Fibroblast of lung (primary cell): ENCODE measurements at regions not wholly inside any gene's neighbourhood (a gene's known extent, or its start where the extent isn't known, plus 50 kb on each side); places are given as distances from the start of the nearest gene placed in this dataset.

Experiments
- DNase-seq, 2 donors: peaks; one replicate each; pipeline versions ENCODE4 v3.0.0 to v3.0.0-alpha.2; 2010; ENCODE audit warnings: low read depth in 2 of 2
- H2AFZ ChIP-seq: 2 replicates; pipeline ENCODE4 v1.5.1; 2012; ENCODE audit warnings: low read length, control low read depth, inconsistent platforms
- H3K27ac ChIP-seq: 2 replicates; pipeline ENCODE4 v1.5.1; 2011; ENCODE audit warnings: low read length, control low read depth; ENCODE audit not compliant: insufficient read depth
- H3K27me3 ChIP-seq: 2 replicates; pipeline ENCODE4 v1.5.1; 2011; ENCODE audit warnings: mild to moderate bottlenecking, low read length; ENCODE audit not compliant: control insufficient read depth, insufficient read depth
- H3K36me3 ChIP-seq: 2 replicates; pipeline ENCODE4 v1.5.1; 2011; ENCODE audit warnings: low read length; ENCODE audit not compliant: control insufficient read depth, insufficient read depth
- H3K4me1 ChIP-seq: 2 replicates; pipeline ENCODE4 v1.5.1; 2011; ENCODE audit warnings: low read length; ENCODE audit not compliant: control insufficient read depth, insufficient read depth; ENCODE audit errors: extremely low read depth
- H3K4me2 ChIP-seq: 2 replicates; pipeline ENCODE4 v1.5.1; 2011; ENCODE audit warnings: low read length, control low read depth; ENCODE audit not compliant: insufficient read depth; ENCODE audit errors: extremely low read depth
- H3K4me3 ChIP-seq, 4 experiments: fragments of 200-600 bp in 1 of 4; sonication (generic) in 1 of 4; replicated peaks in 1 of 4; 2 replicates each; pipeline ENCODE4 v1.5.1; 2011 to 2016; ENCODE audit warnings: low read length in 4 of 4, low read depth in 3 of 4, mild to moderate bottlenecking in 3 of 4, control low read depth in 2 of 4, inconsistent platforms in 1 of 4, mixed read lengths in 1 of 4; ENCODE audit not compliant: insufficient read depth in 1 of 4; ENCODE audit errors: control extremely low read depth in 1 of 4
- H3K79me2 ChIP-seq: 2 replicates; pipeline ENCODE4 v1.5.1; 2012; ENCODE audit warnings: mild to moderate bottlenecking, low read length, inconsistent platforms; ENCODE audit not compliant: control insufficient read depth, insufficient read depth
- H3K9ac ChIP-seq: 2 replicates; pipeline ENCODE4 v1.5.1; 2011; ENCODE audit warnings: mild to moderate bottlenecking, low read length, control low read depth; ENCODE audit not compliant: insufficient read depth
- H3K9me3 ChIP-seq: 2 replicates; pipeline ENCODE4 v1.5.1; 2012; ENCODE audit warnings: low read depth, low read length; ENCODE audit not compliant: control insufficient read depth, insufficient read depth
- H4K20me1 ChIP-seq: 2 replicates; pipeline ENCODE4 v1.5.1; 2011; ENCODE audit warnings: low read length; ENCODE audit not compliant: control insufficient read depth, insufficient read depth; ENCODE audit errors: extremely low read depth
- CTCF ChIP-seq, 2 donors: IDR thresholded peaks in 1 of 2; conservative IDR thresholded peaks in 1 of 2; 1 replicate in 1 of 2; 2 replicates in 1 of 2; pipeline ENCODE4 v1.5.1; 2011 to 2012; ENCODE audit warnings: low read length in 2 of 2, control low read depth in 1 of 2, inconsistent platforms in 1 of 2, low read depth in 1 of 2, mild to moderate bottlenecking in 1 of 2
- EZH2 ChIP-seq: IDR thresholded peaks from 2 replicates; pipeline ENCODE4 v1.5.1; 2012; ENCODE audit warnings: low read length, control low read depth, mild to moderate bottlenecking; ENCODE audit errors: missing control alignments

- Histone ChIP-seq H3K27ac (no peak overlapping the region), H3K4me2 (no peak overlapping the region), H3K4me3 (no peak overlapping the region), H3K36me3 (no peaks in the 10 kb centered on the region), H2AFZ (no peak overlapping the region), H3K9me3 (no peaks in the 10 kb centered on the region), H3K79me2 (no peaks in the 10 kb centered on the region), H3K9ac (no peak overlapping the region), H3K4me1 (no peaks in the 10 kb centered on the region), H3K27me3 (no peaks in the 10 kb centered on the region), H4K20me1 (no peaks in the 10 kb centered on the region)
- TF ChIP-seq EZH2 (no peak), CTCF (conservative IDR thresholded peaks at IDR 0.05 in 1 of 2, IDR thresholded peaks at IDR 0.05 in 1 of 2; ENCODE audit: low read depth in 1 of 2, low read length in 2 of 2) (no peak)
- no peak for DNase-seq
These were observed 206.2 kb downstream of the CRLF2 start for GRCh38 chrX:1006156-1006730.

GRCh38 chrX:1002611-1003010 lies 209.8 kb downstream of the CRLF2 start:
- Histone ChIP-seq H2AFZ (no peak overlapping the region), H3K4me2 (no peak overlapping the region), H3K27ac (no peak overlapping the region), H3K4me3 (no peak overlapping the region), H3K9me3 (no peaks in the 10 kb centered on the region), H3K79me2 (no peaks in the 10 kb centered on the region), H3K9ac (no peak overlapping the region), H3K27me3 (no peaks in the 10 kb centered on the region), H3K36me3 (no peaks in the 10 kb centered on the region), H4K20me1 (no peaks in the 10 kb centered on the region), H3K4me1 (no peaks in the 10 kb centered on the region)
- no peak for DNase-seq
- TF ChIP-seq CTCF (conservative IDR thresholded peaks at IDR 0.05 in 1 of 2, IDR thresholded peaks at IDR 0.05 in 1 of 2; ENCODE audit: low read depth in 1 of 2, low read length in 2 of 2) (no peak), EZH2 (no peak)

GRCh38 chrX:997631-998137 lies 214.8 kb downstream of the CRLF2 start:
- no peaks in the 10 kb centered on the region for H4K20me1 ChIP-seq
- H2AFZ ChIP-seq: no peak overlapping the region
- no peaks in the 10 kb centered on the region for H3K79me2 ChIP-seq
- H3K9me3 ChIP-seq: no peaks in the 10 kb centered on the region
- H3K27ac ChIP-seq: no peak overlapping the region
- H3K4me3 ChIP-seq: no peak overlapping the region
- DNase-seq: no peak
- H3K4me2 ChIP-seq: no peak overlapping the region
- H3K9ac ChIP-seq: no peak overlapping the region
- TF ChIP-seq CTCF (conservative IDR thresholded peaks at IDR 0.05 in 1 of 2, IDR thresholded peaks at IDR 0.05 in 1 of 2; ENCODE audit: low read depth in 1 of 2, low read length in 2 of 2) (no peak), EZH2 (no peak)
- H3K36me3 ChIP-seq: no peaks in the 10 kb centered on the region
- H3K4me1 ChIP-seq: no peaks in the 10 kb centered on the region
- no peaks in the 10 kb centered on the region for H3K27me3 ChIP-seq
